ENCODE measurements at regions not wholly inside any gene's neighbourhood (a gene's known extent, or its start where the extent isn't known, plus 50 kb on each side); places are given as distances from the start of the nearest gene placed in this dataset.

- TF ChIP-seq TAF1 (IDR thresholded peaks at IDR 0.05; ENCODE audit: low read depth, low read length) (no peak), POLR2A (IDR thresholded peaks at IDR 0.05; ENCODE audit: low read depth, low read length) (no peak)
Measured at GRCh38 chr13:67635754-67636153, 405.6 kb upstream of the PCDH9 start.
